Liver (tissue), 3 donors: ENCODE measurements at regions not wholly inside any gene's neighbourhood (a gene's known extent, or its start where the extent isn't known, plus 50 kb on each side); places are given as distances from the start of the nearest gene placed in this dataset.

Experiments
- GABPA ChIP-seq, 2 donors: IDR thresholded peaks in 1 of 2; conservative IDR thresholded peaks in 1 of 2; 2 replicates each; pipeline ENCODE4 v1.6.1; 2016; ENCODE audit warnings: antibody characterized with exemption in 2 of 2, mild to moderate bottlenecking in 1 of 2, moderate library complexity in 1 of 2
- MAX ChIP-seq: IDR thresholded peaks from 2 replicates; pipeline ENCODE4 v1.6.1; 2016; ENCODE audit warnings: antibody characterized with exemption
- TF ChIP-seq, protein P1 (sequence below): fragments of 150-350 bp; IDR thresholded peaks from 2 replicates; pipeline ENCODE4 v1.5.1; 2017; ENCODE audit warnings: improper control_type of control experiment, low read depth, low read length; ENCODE audit not compliant: missing input control
- TF ChIP-seq, protein P2 (sequence below): IDR thresholded peaks from 2 replicates; pipeline ENCODE4 v1.6.1; 2016; ENCODE audit warnings: antibody characterized with exemption, mild to moderate bottlenecking
- donor health status: healthy.
- donor health status: healthy.

DNA sequence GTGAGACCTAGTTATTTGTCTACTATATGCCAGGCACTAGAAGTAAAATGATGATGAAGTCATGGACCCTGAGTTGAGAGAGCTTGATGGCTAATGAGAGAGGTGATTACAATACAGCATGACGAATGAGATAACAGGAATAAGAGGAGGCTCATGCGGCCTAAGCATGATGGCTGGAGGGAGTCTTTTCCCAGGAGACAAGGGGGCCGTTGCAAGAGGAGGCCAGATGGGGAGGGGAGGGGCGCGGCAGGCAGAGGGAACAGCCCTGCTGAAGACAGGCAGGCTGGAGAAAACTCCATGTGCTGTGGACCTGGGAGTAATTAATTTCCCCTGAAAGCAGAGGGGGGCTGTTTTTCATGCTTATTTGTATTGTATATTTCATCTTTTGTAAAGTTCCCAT, 144.7 kb upstream of the RFLNA start:
- TF ChIP-seq, protein P1, sequence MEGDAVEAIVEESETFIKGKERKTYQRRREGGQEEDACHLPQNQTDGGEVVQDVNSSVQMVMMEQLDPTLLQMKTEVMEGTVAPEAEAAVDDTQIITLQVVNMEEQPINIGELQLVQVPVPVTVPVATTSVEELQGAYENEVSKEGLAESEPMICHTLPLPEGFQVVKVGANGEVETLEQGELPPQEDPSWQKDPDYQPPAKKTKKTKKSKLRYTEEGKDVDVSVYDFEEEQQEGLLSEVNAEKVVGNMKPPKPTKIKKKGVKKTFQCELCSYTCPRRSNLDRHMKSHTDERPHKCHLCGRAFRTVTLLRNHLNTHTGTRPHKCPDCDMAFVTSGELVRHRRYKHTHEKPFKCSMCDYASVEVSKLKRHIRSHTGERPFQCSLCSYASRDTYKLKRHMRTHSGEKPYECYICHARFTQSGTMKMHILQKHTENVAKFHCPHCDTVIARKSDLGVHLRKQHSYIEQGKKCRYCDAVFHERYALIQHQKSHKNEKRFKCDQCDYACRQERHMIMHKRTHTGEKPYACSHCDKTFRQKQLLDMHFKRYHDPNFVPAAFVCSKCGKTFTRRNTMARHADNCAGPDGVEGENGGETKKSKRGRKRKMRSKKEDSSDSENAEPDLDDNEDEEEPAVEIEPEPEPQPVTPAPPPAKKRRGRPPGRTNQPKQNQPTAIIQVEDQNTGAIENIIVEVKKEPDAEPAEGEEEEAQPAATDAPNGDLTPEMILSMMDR: no peak
- TF ChIP-seq, protein P2, sequence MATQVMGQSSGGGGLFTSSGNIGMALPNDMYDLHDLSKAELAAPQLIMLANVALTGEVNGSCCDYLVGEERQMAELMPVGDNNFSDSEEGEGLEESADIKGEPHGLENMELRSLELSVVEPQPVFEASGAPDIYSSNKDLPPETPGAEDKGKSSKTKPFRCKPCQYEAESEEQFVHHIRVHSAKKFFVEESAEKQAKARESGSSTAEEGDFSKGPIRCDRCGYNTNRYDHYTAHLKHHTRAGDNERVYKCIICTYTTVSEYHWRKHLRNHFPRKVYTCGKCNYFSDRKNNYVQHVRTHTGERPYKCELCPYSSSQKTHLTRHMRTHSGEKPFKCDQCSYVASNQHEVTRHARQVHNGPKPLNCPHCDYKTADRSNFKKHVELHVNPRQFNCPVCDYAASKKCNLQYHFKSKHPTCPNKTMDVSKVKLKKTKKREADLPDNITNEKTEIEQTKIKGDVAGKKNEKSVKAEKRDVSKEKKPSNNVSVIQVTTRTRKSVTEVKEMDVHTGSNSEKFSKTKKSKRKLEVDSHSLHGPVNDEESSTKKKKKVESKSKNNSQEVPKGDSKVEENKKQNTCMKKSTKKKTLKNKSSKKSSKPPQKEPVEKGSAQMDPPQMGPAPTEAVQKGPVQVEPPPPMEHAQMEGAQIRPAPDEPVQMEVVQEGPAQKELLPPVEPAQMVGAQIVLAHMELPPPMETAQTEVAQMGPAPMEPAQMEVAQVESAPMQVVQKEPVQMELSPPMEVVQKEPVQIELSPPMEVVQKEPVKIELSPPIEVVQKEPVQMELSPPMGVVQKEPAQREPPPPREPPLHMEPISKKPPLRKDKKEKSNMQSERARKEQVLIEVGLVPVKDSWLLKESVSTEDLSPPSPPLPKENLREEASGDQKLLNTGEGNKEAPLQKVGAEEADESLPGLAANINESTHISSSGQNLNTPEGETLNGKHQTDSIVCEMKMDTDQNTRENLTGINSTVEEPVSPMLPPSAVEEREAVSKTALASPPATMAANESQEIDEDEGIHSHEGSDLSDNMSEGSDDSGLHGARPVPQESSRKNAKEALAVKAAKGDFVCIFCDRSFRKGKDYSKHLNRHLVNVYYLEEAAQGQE: no peak
- no peak for TF ChIP-seq MAX
- TF ChIP-seq GABPA (IDR thresholded peaks at IDR 0.05 in 1 of 2, conservative IDR thresholded peaks at IDR 0.05 in 1 of 2): no peak
